Adipocyte (in vitro differentiated cells): ENCODE measurements at regions not wholly inside any gene's neighbourhood (a gene's known extent, or its start where the extent isn't known, plus 50 kb on each side); places are given as distances from the start of the nearest gene placed in this dataset.

Experiments used
- DNase-seq: peaks from one replicate; pipeline ENCODE4 v3.0.0-alpha.2; 2015; ENCODE audit warnings: low read depth
- H3K27me3 ChIP-seq: replicated peaks from 2 replicates; pipeline ENCODE4 v1.7.0; 2013; ENCODE audit warnings: mild to moderate bottlenecking, low read length, moderate library complexity; ENCODE audit not compliant: control insufficient read depth, insufficient read depth
- H3K36me3 ChIP-seq: 2 replicates; pipeline ENCODE4 v1.7.0; 2013; ENCODE audit warnings: low read length, mild to moderate bottlenecking, moderate library complexity; ENCODE audit not compliant: control insufficient read depth, insufficient read depth, severe bottlenecking
- H3K4me1 ChIP-seq: 2 replicates; pipeline ENCODE4 v1.7.0; 2013; ENCODE audit warnings: mild to moderate bottlenecking, low read length, moderate library complexity; ENCODE audit not compliant: control insufficient read depth, insufficient read depth
- H3K4me3 ChIP-seq: 2 replicates; pipeline ENCODE4 v1.7.0; 2013; ENCODE audit warnings: mild to moderate bottlenecking, low read length, moderate library complexity
- H3K9ac ChIP-seq: 2 replicates; pipeline ENCODE4 v1.7.0; 2013; ENCODE audit warnings: mild to moderate bottlenecking, low read length, moderate library complexity
- H3K9me3 ChIP-seq: 2 replicates; pipeline ENCODE4 v1.7.0; 2013; ENCODE audit warnings: mild to moderate bottlenecking, low read length, moderate library complexity; ENCODE audit not compliant: control insufficient read depth

DNA sequence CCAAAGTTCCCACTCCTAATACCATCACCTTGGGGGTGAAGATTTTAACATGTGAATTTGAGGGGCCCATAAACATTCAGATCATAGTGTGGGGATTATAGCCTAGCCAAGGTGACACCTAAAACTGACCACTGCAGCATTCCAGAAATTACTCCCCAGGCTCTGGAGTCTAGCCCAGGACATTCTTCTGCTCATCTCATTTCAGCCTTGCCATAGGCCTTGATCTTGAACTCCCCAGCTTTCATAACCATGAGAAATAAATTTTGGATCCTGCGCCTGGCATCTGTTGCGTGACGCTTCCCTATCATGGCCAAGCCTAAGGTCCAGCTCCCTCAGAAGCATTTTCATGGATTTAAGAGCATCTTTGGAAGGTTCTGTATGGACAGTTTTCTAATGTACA lies 502.9 kb upstream of the THBS1 start:
- Histone ChIP-seq H3K4me1 (peaks cover 21% of the 10 kb centered on the region), H3K9me3 (no peaks in the 10 kb centered on the region), H3K36me3 (no peaks in the 10 kb centered on the region), H3K9ac (peak overlapping the region; percentile 19), H3K4me3 (no peak overlapping the region), H3K27me3 (no peaks in the 10 kb centered on the region)
- no peak for DNase-seq

- no peak overlapping the region for H3K4me3 ChIP-seq
- no peak for DNase-seq
- peaks cover 21% of the 10 kb centered on the region for H3K4me1 ChIP-seq
- H3K9me3 ChIP-seq: no peaks in the 10 kb centered on the region
- H3K9ac ChIP-seq: no peak overlapping the region
- H3K36me3 ChIP-seq: no peaks in the 10 kb centered on the region
- no peaks in the 10 kb centered on the region for H3K27me3 ChIP-seq
These were observed 501.5 kb upstream of the THBS1 start for GRCh38 chr15:39079296-39079847.

GRCh38 chr15:39083213-39083612 lies 497.7 kb upstream of the THBS1 start:
- no peaks in the 10 kb centered on the region for H3K9me3 ChIP-seq
- no peaks in the 10 kb centered on the region for H3K36me3 ChIP-seq
- no peaks in the 10 kb centered on the region for H3K27me3 ChIP-seq
- peaks cover 12% of the 10 kb centered on the region for H3K4me1 ChIP-seq
- H3K9ac ChIP-seq: no peak overlapping the region
- no peak for DNase-seq
- no peak overlapping the region for H3K4me3 ChIP-seq

- Histone ChIP-seq H3K36me3 (no peaks in the 10 kb centered on the region), H3K9me3 (no peaks in the 10 kb centered on the region), H3K27me3 (no peaks in the 10 kb centered on the region), H3K4me3 (no peak overlapping the region), H3K4me1 (peaks cover 12% of the 10 kb centered on the region), H3K9ac (peak overlapping the region; percentile 19)
- DNase-seq: peak; percentile 71
These were observed 496.0 kb upstream of the THBS1 start for GRCh38 chr15:39084674-39085530.

- H3K4me3 ChIP-seq: no peak overlapping the region
- H3K4me1 ChIP-seq: peaks cover 12% of the 10 kb centered on the region
- no peak overlapping the region for H3K9ac ChIP-seq
- no peaks in the 10 kb centered on the region for H3K36me3 ChIP-seq
- H3K27me3 ChIP-seq: no peaks in the 10 kb centered on the region
- no peaks in the 10 kb centered on the region for H3K9me3 ChIP-seq
- DNase-seq: no peak
These were observed 494.2 kb upstream of the THBS1 start for GRCh38 chr15:39086641-39087040.

DNA sequence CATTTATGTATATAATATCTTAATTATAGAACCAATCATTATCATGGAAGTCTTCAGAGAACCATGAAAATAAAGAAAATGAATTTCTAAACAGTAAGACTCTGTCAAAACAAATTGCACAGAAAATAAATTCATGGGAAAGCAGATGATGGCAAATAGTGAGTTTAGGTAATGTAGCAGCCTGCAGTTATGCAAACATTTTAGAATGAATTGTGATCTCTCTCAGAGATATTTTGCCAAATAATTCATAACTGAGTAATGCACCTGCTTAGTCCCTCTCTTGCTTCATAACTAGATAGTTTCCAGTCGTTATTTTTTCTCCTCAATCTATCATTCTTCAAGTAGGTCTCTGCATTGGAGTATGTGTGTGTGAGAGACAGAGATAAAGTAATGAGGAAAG lies 492.7 kb upstream of the THBS1 start:
- Histone ChIP-seq H3K27me3 (no peaks in the 10 kb centered on the region), H3K36me3 (no peaks in the 10 kb centered on the region), H3K9me3 (no peaks in the 10 kb centered on the region), H3K9ac (no peak overlapping the region), H3K4me3 (no peak overlapping the region), H3K4me1 (peaks cover 12% of the 10 kb centered on the region)
- no peak for DNase-seq

DNA sequence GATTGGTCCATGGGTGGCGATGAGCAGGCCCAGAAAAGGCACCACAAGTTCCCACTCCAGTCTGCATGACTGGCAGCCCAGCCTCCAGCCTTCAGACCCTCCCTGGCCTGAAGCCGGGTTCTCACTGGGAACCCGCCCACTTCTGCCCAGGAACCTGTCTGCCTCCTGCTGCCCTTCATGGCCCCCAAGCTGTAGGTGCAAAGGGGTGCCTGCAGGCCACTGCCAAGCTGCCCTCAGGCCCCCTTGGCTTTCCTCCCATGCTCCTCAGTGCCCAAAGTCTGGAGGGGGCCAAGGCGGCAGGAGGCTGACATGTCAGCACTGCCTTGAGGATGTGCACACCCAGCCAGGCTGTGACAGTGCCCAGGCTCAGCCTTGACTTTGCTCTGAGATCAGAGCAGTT lies 488.5 kb upstream of the THBS1 start:
- H3K9ac ChIP-seq: no peak overlapping the region
- no peaks in the 10 kb centered on the region for H3K9me3 ChIP-seq
- no peaks in the 10 kb centered on the region for H3K4me1 ChIP-seq
- no peak overlapping the region for H3K4me3 ChIP-seq
- H3K36me3 ChIP-seq: no peaks in the 10 kb centered on the region
- no peaks in the 10 kb centered on the region for H3K27me3 ChIP-seq
- DNase-seq: no peak

GRCh38 chr15:39092761-39093160 lies 488.1 kb upstream of the THBS1 start:
- Histone ChIP-seq H3K9ac (no peak overlapping the region), H3K36me3 (no peaks in the 10 kb centered on the region), H3K9me3 (no peaks in the 10 kb centered on the region), H3K27me3 (no peaks in the 10 kb centered on the region), H3K4me3 (no peak overlapping the region), H3K4me1 (no peaks in the 10 kb centered on the region)
- no peak for DNase-seq

- no peak overlapping the region for H3K9ac ChIP-seq
- no peaks in the 10 kb centered on the region for H3K4me1 ChIP-seq
- no peaks in the 10 kb centered on the region for H3K9me3 ChIP-seq
- H3K36me3 ChIP-seq: no peaks in the 10 kb centered on the region
- DNase-seq: no peak
- no peak overlapping the region for H3K4me3 ChIP-seq
- H3K27me3 ChIP-seq: no peaks in the 10 kb centered on the region
These were observed 486.8 kb upstream of the THBS1 start for GRCh38 chr15:39094116-39094515.

DNA sequence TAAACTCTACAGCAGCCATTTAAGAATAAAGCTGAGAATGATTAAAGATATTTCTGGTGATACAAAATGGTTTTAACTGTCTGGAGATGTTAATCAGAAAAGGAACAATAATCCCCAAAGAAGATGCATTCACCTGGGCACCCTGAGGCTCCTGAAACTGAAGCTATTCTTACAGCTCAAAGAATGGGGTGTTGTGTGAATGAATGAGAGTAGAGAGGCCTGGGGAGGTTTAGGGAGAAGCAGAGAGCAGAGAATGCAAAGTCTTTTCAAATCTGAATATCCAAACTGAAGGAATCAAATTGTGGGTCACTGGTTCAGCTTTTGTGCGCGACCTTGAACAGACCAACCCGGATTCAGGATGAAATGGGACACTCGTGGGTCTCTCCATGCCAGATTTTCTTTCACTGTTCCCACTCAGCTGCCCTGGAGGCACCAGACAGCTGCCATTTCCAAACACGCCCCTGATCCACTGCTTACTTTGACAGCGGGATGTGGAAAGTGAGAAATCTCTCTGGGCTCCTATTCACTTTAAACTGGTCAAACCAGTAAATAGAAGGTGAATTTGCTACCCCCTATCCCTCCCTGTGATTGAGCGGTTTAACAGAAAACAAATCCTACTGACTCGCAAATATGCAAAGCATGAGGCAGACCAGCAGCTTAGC lies 485.5 kb upstream of the THBS1 start:
- Histone ChIP-seq H3K9me3 (no peaks in the 10 kb centered on the region), H3K4me1 (peaks cover 4% of the 10 kb centered on the region), H3K36me3 (no peaks in the 10 kb centered on the region), H3K27me3 (no peaks in the 10 kb centered on the region), H3K4me3 (no peak overlapping the region), H3K9ac (no peak overlapping the region)
- DNase-seq: no peak

GRCh38 chr15:39096608-39097205 lies 484.2 kb upstream of the THBS1 start:
- no peak for DNase-seq
- Histone ChIP-seq H3K9ac (no peak overlapping the region), H3K9me3 (no peaks in the 10 kb centered on the region), H3K4me3 (no peak overlapping the region), H3K4me1 (peaks cover 4% of the 10 kb centered on the region), H3K27me3 (no peaks in the 10 kb centered on the region), H3K36me3 (no peaks in the 10 kb centered on the region)
